ENCODE measurements at regions not wholly inside any gene's neighbourhood (a gene's known extent, or its start where the extent isn't known, plus 50 kb on each side); places are given as distances from the start of the nearest gene placed in this dataset.

DNA sequence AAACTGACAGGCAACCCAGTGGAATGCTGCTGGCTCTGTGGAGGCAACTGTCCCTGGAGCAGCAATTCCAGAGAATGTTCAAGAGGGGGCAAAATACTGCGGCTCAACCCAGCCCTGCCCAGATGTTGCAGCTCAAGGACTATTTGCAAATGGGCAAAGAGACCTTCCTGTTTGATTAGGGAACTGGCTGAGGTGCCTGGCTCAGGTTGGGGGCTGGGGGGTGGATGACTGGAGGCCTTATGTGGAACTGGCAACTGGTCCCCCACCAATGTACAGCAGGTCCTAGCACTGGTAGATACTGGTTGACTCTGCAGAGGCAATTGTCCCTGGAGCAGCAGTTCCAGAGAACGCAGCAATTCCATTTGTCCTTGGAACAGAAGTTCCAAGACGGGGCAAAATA, 302.5 kb downstream of the ZPLD1 start:
- TF ChIP-seq, protein P1, sequence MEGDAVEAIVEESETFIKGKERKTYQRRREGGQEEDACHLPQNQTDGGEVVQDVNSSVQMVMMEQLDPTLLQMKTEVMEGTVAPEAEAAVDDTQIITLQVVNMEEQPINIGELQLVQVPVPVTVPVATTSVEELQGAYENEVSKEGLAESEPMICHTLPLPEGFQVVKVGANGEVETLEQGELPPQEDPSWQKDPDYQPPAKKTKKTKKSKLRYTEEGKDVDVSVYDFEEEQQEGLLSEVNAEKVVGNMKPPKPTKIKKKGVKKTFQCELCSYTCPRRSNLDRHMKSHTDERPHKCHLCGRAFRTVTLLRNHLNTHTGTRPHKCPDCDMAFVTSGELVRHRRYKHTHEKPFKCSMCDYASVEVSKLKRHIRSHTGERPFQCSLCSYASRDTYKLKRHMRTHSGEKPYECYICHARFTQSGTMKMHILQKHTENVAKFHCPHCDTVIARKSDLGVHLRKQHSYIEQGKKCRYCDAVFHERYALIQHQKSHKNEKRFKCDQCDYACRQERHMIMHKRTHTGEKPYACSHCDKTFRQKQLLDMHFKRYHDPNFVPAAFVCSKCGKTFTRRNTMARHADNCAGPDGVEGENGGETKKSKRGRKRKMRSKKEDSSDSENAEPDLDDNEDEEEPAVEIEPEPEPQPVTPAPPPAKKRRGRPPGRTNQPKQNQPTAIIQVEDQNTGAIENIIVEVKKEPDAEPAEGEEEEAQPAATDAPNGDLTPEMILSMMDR (IDR thresholded peaks at IDR 0.05) = no peak
- TF ChIP-seq EP300 (IDR thresholded peaks at IDR 0.05) (no peak), POLR2AphosphoS5 (IDR thresholded peaks at IDR 0.05) (no peak)
